ENCODE measurements at regions not wholly inside any gene's neighbourhood (a gene's known extent, or its start where the extent isn't known, plus 50 kb on each side); places are given as distances from the start of the nearest gene placed in this dataset.
"Not testable (repeated sequence)": the region's sequence is repeated elsewhere in the genome, so short reads cannot be mapped to it uniquely, and the experiment has no call there.

DNA sequence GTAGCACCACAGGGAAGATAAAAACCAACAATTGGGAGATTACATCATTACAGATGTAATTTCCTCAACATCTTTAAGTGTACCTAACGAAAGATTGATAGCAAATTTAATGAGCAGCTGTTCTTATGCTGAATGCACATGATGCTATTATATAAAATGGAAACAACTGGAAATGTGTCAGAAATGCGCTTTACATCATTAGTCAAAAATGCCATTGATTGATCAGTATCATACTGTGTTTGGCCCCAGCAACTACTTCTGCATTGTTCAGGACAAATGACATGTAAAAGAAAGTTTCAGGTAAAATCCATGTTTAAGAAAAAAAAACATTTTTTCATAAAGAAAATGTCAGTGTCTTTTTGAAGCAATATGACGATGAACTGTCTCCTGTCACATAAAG, 625.5 kb upstream of the MIR17HG start:
- Histone ChIP-seq H3K9me3 (ENCODE audit: control insufficient read depth, insufficient read depth, low read length) (no peaks in the 10 kb centered on the region), H3K36me3 (ENCODE audit: control insufficient read depth, insufficient read depth, low read length) (no peaks in the 10 kb centered on the region), H3K27me3 (ENCODE audit: control insufficient read depth, insufficient read depth, low read length) (no peaks in the 10 kb centered on the region), H3K27ac (ENCODE audit: low read depth, low read length) (no peak overlapping the region), H3K4me1 (ENCODE audit: control insufficient read depth, insufficient read depth, low read length) (no peaks in the 10 kb centered on the region), H3K4me3 (ENCODE audit: low read depth, low read length) (no peak overlapping the region)
- no peak for DNase-seq (ENCODE audit: low read depth in 4 of 6, low spot score in 6 of 6)
- 80% methylated on average over 1 of the region's 3 CpGs for WGBS (ENCODE audit: insufficient coverage)

DNA sequence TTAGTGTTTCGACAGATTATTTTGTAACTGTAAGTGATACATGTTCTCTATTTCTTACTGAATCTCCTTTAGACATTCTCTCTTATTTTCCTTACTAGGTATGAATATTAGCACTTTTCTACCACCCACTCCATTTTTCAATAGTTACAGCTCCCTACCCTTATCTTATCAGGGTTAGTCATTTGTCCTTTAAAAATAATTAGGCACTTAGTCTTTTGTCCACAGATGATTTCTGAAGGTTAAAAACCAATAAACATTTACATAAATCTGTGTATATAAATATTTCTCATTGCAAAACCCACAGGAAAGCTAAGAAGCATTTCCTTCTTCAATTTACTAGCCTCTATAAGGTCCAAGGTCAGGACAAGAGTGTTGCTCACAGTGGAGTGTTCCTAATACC, 624.1 kb upstream of the MIR17HG start:
- H3K36me3 ChIP-seq (ENCODE audit: control insufficient read depth, insufficient read depth, low read length), result no peaks in the 10 kb centered on the region
- no CpG with 5 or more reads among the region's 1 CpG for WGBS (ENCODE audit: insufficient coverage)

DNA sequence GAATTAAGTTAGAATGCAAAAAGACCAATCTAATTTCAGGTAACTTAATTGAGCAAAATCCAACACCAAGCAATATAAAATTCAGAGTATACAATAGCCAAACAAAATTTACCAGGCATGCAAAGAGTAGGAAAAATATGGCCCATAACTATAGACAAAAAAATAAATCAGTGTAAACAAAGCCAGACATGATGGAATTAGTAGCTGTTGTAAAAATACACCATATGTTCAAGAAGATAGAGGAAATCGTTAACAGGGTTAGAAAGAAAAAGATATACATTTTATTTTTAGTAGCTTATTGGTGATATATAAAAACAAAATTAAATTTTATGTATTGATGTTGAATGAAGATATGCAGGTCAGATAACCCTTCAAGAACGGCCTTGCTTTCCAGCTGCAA, 621.1 kb upstream of the MIR17HG start:
- no peak for DNase-seq (ENCODE audit: low read depth in 4 of 6, low spot score in 6 of 6)
- H3K9me3 ChIP-seq (ENCODE audit: control insufficient read depth, insufficient read depth, low read length), result no peaks in the 10 kb centered on the region
- no peaks in the 10 kb centered on the region for H3K4me1 ChIP-seq (ENCODE audit: control insufficient read depth, insufficient read depth, low read length)
- no peaks in the 10 kb centered on the region for H3K36me3 ChIP-seq (ENCODE audit: control insufficient read depth, insufficient read depth, low read length)
- H3K4me3 ChIP-seq (ENCODE audit: low read depth, low read length), result no peak overlapping the region
- H3K27me3 ChIP-seq (ENCODE audit: control insufficient read depth, insufficient read depth, low read length), result no peaks in the 10 kb centered on the region
- no CpG with 5 or more reads among the region's 2 CpGs for WGBS (ENCODE audit: insufficient coverage)
- H3K27ac ChIP-seq (ENCODE audit: low read depth, low read length), result no peak overlapping the region

More for the DNA sequence above, 624.1 kb upstream of the MIR17HG start:
- H3K27ac ChIP-seq (ENCODE audit: low read depth, low read length), result no peak overlapping the region
- no peaks in the 10 kb centered on the region for H3K9me3 ChIP-seq (ENCODE audit: control insufficient read depth, insufficient read depth, low read length)
- H3K27me3 ChIP-seq (ENCODE audit: control insufficient read depth, insufficient read depth, low read length), result no peaks in the 10 kb centered on the region
- DNase-seq (ENCODE audit: low read depth in 4 of 6, low spot score in 6 of 6), result no peak
- no peaks in the 10 kb centered on the region for H3K4me1 ChIP-seq (ENCODE audit: control insufficient read depth, insufficient read depth, low read length)
- no peak overlapping the region for H3K4me3 ChIP-seq (ENCODE audit: low read depth, low read length)

DNA sequence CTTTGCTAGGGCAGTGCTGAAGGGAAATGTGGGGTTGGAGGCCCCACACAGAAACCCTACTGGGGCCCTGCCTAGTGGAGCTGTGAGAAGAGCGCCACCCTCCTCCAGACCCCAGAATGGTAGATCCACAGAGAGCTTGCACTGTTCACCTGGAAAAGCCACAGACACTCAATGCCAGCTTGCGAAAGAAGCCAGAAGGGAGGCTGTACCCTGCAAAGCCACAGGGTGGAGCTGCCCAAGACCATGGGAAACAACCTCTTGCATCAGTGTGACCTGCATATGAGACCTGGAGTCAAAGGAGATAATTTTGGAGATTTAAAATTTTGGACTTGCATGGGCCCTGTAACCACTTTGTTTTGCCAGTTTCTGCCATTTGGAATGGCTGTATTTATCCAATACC, 615.4 kb upstream of the MIR17HG start:
- H3K4me3 ChIP-seq (ENCODE audit: low read depth, low read length), result no peak overlapping the region
- no peak overlapping the region for H3K27ac ChIP-seq (ENCODE audit: low read depth, low read length)
- no peak for DNase-seq (ENCODE audit: low read depth in 4 of 6, low spot score in 6 of 6)
- H3K4me1 ChIP-seq (ENCODE audit: control insufficient read depth, insufficient read depth, low read length), result no peaks in the 10 kb centered on the region
- no peaks in the 10 kb centered on the region for H3K27me3 ChIP-seq (ENCODE audit: control insufficient read depth, insufficient read depth, low read length)
- no peaks in the 10 kb centered on the region for H3K36me3 ChIP-seq (ENCODE audit: control insufficient read depth, insufficient read depth, low read length)
- 95% methylated on average over 2 of the region's 2 CpGs for WGBS (ENCODE audit: insufficient coverage)
- peaks cover under 1% of the 10 kb centered on the region for H3K9me3 ChIP-seq (ENCODE audit: control insufficient read depth, insufficient read depth, low read length)

GRCh38 chr13:90734497-90734896, 613.0 kb upstream of the MIR17HG start:
- H3K27me3 ChIP-seq (ENCODE audit: control insufficient read depth, insufficient read depth, low read length); H3K36me3 ChIP-seq (ENCODE audit: control insufficient read depth, insufficient read depth, low read length); DNase-seq (ENCODE audit: low read depth in 4 of 6, low spot score in 6 of 6); H3K4me1 ChIP-seq (ENCODE audit: control insufficient read depth, insufficient read depth, low read length); H3K9me3 ChIP-seq (ENCODE audit: control insufficient read depth, insufficient read depth, low read length); H3K4me3 ChIP-seq (ENCODE audit: low read depth, low read length); H3K27ac ChIP-seq (ENCODE audit: low read depth, low read length): not testable (repeated sequence)

DNA sequence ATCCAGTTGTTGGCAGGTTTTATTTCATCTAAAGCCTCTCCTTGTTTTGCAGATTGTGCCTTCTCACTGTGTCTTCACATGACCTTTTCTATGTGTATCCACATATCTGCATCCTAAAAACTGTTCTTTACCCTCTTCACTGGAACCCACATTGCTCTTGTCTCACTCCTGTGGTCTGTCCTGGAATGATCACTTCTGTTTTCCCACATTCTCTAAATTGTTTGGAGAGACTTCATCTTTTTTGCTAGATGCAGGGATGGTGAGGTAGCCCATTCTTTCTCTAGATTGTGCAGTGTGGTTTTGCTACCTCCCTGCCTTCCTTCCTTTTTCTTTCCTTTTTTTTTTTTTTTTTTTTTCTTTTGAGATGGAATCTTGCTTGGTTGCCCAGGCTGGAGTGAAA, 608.6 kb upstream of the MIR17HG start:
- DNase-seq (ENCODE audit: low read depth in 4 of 6, low spot score in 6 of 6), result no peak
- H3K27ac ChIP-seq (ENCODE audit: low read depth, low read length), result no peak overlapping the region
- H3K27me3 ChIP-seq (ENCODE audit: control insufficient read depth, insufficient read depth, low read length), result no peaks in the 10 kb centered on the region
- peaks cover 1% of the 10 kb centered on the region for H3K9me3 ChIP-seq (ENCODE audit: control insufficient read depth, insufficient read depth, low read length)
- no peak overlapping the region for H3K4me3 ChIP-seq (ENCODE audit: low read depth, low read length)
- H3K36me3 ChIP-seq (ENCODE audit: control insufficient read depth, insufficient read depth, low read length), result no peaks in the 10 kb centered on the region
- H3K4me1 ChIP-seq (ENCODE audit: control insufficient read depth, insufficient read depth, low read length), result no peaks in the 10 kb centered on the region

DNA sequence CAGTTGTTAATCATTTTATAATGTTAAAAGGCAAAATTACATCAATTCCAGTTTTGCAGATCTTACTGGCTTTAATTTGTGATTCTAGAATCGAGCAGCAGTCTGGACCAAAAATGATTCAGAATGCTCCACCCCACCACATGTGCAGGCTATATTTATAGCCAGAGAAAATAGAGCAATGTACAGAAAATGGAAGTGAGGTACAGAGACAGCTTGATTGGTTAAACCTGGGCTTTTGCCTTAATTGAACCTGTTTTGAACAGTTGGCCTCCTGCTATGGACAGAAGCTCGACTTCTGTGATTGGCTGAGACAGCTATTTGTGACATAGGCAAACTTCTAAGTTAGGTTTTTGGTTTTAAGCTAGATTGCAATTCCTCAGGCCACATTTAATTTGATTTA, 607.4 kb upstream of the MIR17HG start:
- no peaks in the 10 kb centered on the region for H3K36me3 ChIP-seq (ENCODE audit: control insufficient read depth, insufficient read depth, low read length)
- no CpG with 5 or more reads among the region's 2 CpGs for WGBS (ENCODE audit: insufficient coverage)
- DNase-seq (ENCODE audit: low read depth in 4 of 6, low spot score in 6 of 6), result peak in 1 of 6 donors; percentile 34
- no peak overlapping the region for H3K4me3 ChIP-seq (ENCODE audit: low read depth, low read length)
- peaks cover 1% of the 10 kb centered on the region for H3K9me3 ChIP-seq (ENCODE audit: control insufficient read depth, insufficient read depth, low read length)
- no peak overlapping the region for H3K27ac ChIP-seq (ENCODE audit: low read depth, low read length)
- no peaks in the 10 kb centered on the region for H3K27me3 ChIP-seq (ENCODE audit: control insufficient read depth, insufficient read depth, low read length)
- H3K4me1 ChIP-seq (ENCODE audit: control insufficient read depth, insufficient read depth, low read length), result no peaks in the 10 kb centered on the region

GRCh38 chr13:90742381-90742780, 605.1 kb upstream of the MIR17HG start:
- H3K27ac ChIP-seq (ENCODE audit: low read depth, low read length), result no peak overlapping the region
- no peaks in the 10 kb centered on the region for H3K27me3 ChIP-seq (ENCODE audit: control insufficient read depth, insufficient read depth, low read length)
- no peaks in the 10 kb centered on the region for H3K9me3 ChIP-seq (ENCODE audit: control insufficient read depth, insufficient read depth, low read length)
- no peaks in the 10 kb centered on the region for H3K36me3 ChIP-seq (ENCODE audit: control insufficient read depth, insufficient read depth, low read length)
- H3K4me1 ChIP-seq (ENCODE audit: control insufficient read depth, insufficient read depth, low read length), result no peaks in the 10 kb centered on the region
- no peak for DNase-seq (ENCODE audit: low read depth in 4 of 6, low spot score in 6 of 6)
- no peak overlapping the region for H3K4me3 ChIP-seq (ENCODE audit: low read depth, low read length)

DNA sequence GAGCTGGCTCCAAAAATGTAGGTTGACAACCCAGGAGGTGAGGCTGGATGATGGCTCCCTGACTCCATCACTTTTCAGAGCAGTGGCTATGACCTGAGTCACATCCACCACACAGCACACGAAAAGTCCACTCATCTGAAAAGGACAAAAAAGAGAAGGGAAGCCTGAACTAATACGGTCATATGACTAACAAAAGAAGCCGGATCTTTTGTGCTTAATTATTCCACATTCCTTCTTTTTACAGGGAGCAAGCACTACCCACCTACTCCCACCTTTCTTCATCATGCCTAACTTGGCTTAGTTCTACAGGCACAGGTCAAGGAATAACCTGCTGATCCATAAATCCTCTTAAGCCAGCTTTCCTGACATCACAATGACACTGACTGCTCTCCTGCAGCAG, 601.3 kb upstream of the MIR17HG start:
- Histone ChIP-seq H3K9me3 (ENCODE audit: control insufficient read depth, insufficient read depth, low read length) (no peaks in the 10 kb centered on the region), H3K27ac (ENCODE audit: low read depth, low read length) (no peak overlapping the region), H3K4me1 (ENCODE audit: control insufficient read depth, insufficient read depth, low read length) (no peaks in the 10 kb centered on the region), H3K27me3 (ENCODE audit: control insufficient read depth, insufficient read depth, low read length) (no peaks in the 10 kb centered on the region), H3K4me3 (ENCODE audit: low read depth, low read length) (no peak overlapping the region), H3K36me3 (ENCODE audit: control insufficient read depth, insufficient read depth, low read length) (no peaks in the 10 kb centered on the region)
- no peak for DNase-seq (ENCODE audit: low read depth in 4 of 6, low spot score in 6 of 6)
- 54% methylated on average over 3 of the region's 3 CpGs for WGBS (ENCODE audit: insufficient coverage)

- Histone ChIP-seq H3K4me1 (ENCODE audit: control insufficient read depth, insufficient read depth, low read length) (no peaks in the 10 kb centered on the region), H3K4me3 (ENCODE audit: low read depth, low read length) (no peak overlapping the region), H3K36me3 (ENCODE audit: control insufficient read depth, insufficient read depth, low read length) (no peaks in the 10 kb centered on the region), H3K27ac (ENCODE audit: low read depth, low read length) (no peak overlapping the region), H3K9me3 (ENCODE audit: control insufficient read depth, insufficient read depth, low read length) (no peaks in the 10 kb centered on the region), H3K27me3 (ENCODE audit: control insufficient read depth, insufficient read depth, low read length) (no peaks in the 10 kb centered on the region)
- 69% methylated on average over 3 of the region's 4 CpGs for WGBS (ENCODE audit: insufficient coverage)
- DNase-seq (ENCODE audit: low read depth in 4 of 6, low spot score in 6 of 6), result no peak
Measured at GRCh38 chr13:90750021-90750420, 597.5 kb upstream of the MIR17HG start.

GRCh38 chr13:90751026-90751425, 596.5 kb upstream of the MIR17HG start:
- WGBS (ENCODE audit: insufficient coverage), result no CpG with 5 or more reads among the region's 1 CpG
- H3K4me1 ChIP-seq (ENCODE audit: control insufficient read depth, insufficient read depth, low read length), result no peaks in the 10 kb centered on the region
- H3K36me3 ChIP-seq (ENCODE audit: control insufficient read depth, insufficient read depth, low read length), result no peaks in the 10 kb centered on the region
- H3K27ac ChIP-seq (ENCODE audit: low read depth, low read length), result no peak overlapping the region
- H3K27me3 ChIP-seq (ENCODE audit: control insufficient read depth, insufficient read depth, low read length), result no peaks in the 10 kb centered on the region
- no peaks in the 10 kb centered on the region for H3K9me3 ChIP-seq (ENCODE audit: control insufficient read depth, insufficient read depth, low read length)
- H3K4me3 ChIP-seq (ENCODE audit: low read depth, low read length), result no peak overlapping the region
- DNase-seq (ENCODE audit: low read depth in 4 of 6, low spot score in 6 of 6), result no peak

Measured in spinal cord (tissue), 9 donors.